Fibroblast of peridontal ligament (primary cell): ENCODE measurements at regions not wholly inside any gene's neighbourhood (a gene's known extent, or its start where the extent isn't known, plus 50 kb on each side); places are given as distances from the start of the nearest gene placed in this dataset.

Source experiments
- DNase-seq: peaks from one replicate; pipeline ENCODE4 v3.0.0-alpha.2; 2010; ENCODE audit errors: extremely low read depth

DNA sequence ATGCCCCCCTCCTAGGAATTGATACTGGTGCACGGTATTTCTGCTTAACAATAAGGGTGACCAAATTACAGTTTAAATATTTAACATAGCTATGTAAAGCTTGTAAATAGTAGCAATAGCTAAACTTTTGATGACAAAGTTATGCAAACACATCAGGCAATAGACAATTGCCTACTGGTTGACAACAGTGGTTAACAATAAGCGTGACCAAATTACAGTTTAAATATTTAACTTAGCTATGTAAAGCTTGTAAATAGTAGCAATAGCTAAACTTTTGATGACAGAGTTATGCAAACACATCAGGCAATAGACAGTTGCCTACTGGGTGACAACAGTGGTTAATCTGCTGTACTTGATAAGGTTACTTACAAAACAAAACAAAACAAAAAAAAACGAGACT is 886.5 kb upstream of the FLRT2 start:
- no peak for DNase-seq

DNA sequence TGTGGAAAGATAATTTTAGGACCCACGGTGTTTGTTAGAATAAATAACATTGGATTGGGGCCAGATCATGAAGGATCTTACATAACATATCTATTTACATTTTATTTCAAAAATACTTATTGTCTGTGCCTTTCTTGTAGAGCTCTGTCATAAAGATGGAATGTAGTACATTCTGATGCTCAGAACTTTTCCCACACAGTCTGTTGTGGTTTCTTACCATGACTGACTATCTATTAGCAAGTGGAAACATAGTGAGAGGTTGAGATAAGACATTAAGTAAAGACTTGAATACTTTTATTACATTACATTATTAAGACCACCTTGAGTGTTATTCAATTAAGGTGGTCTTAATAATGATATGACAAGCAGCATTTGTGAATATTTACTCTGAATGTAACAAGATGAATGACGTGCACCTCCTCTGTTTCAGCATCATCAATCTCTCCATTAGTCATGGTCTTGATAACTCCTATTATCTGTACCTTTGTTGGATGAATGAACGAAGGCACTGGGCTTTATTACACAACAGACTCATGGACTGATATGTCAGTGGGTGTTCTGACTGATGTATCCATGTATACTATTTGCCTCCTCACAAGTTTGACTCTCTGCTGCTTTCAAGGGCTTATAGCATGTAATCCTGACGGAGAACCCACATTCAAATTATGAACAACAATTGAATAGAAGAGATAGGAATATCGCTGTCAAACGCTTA is 883.0 kb upstream of the FLRT2 start:
- DNase-seq, result no peak

DNA sequence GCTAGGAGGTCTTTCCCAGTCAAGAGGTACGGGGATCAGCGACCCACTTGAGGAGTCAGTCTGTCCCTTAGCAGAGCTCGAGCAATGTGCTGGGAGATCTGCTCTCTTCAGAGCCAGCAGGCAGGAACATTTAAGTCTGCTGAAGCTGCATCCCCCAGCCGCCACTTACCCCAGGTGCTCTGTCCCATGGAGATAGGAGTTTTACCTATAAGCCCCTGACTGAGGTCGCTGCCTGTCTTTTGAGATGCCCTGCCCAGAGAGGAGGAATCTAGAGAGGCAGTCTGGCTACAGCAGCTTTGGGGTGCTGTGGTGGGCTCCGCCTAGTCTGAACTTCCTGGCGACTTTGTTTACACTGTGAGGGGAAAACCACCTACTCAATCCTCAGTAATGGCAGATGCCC is 874.9 kb upstream of the FLRT2 start:
- no peak for DNase-seq

DNA sequence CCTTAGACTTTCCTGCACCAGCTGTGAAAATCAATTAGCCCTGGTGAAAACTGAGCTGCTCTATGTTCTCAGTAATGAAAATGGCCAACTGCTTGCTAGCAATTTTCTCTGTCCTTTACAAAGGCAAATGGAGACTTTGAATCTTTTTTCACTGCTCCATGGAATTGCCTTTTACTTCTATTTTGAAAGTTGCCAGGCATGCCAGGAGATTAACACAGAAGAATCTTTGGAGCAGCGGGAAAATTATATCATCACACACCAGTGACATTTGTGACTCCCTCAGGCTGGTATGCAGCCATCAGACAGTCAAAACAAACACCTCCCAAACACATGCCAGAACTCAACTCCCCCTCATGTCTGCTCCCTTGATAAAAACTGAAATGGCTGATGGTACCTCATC is 872.0 kb upstream of the FLRT2 start:
- no peak for DNase-seq

DNA sequence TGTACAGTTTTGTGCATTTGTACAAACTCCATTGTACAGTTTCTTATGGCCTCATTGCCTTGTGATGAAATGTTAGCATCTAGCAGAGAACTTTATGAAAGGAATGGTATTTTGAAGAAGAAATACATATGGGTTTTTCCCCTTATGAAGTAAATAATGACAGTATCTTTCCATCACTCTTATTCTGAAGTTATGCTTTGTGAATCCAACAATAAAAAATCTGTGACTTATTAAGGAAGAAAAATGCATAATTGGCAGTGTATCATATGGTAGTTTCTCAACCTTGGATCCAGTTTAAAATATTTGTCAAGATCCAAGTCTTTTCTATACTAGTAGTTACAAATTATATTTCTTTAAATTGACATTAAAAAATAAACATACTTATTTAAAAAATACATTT is 859.1 kb upstream of the FLRT2 start:
- DNase-seq, result peak; percentile 5

DNA sequence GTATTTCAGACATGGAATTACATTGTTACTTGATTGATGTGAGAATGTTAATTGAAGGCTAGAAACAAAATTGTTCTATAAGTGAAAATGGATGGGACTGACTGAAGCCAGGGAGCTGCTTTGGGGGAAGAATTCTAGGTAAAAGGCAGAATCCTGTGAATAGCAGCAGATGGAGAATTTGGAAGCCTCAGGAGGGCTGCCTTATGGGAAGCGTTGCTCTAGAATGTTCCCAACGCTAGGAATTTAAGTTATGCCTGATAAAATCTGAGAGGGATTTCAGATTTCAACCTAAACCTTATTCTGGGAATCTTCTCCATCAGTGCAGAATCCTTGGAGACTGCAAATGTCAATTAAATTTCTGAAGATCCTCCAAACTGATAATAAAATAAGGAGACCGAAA is 858.2 kb upstream of the FLRT2 start:
- no peak for DNase-seq

DNA sequence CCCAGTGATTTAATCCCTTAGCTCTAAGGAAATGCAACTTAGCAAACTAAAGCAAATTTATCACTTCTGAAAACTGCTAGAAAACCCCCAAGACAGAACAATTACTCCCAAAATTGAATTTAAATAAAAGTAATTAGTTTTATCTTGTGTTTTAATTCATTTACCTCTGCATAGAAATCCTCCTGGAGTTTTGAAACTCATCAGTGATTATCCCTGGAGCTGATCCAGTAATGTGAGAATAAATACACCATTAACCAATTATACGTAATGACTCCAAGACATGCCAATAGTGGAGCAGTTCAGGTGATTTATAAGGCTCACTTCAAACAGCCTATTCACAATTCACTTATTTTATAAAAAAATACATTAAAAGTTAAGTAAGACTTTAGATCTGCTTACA is 855.3 kb upstream of the FLRT2 start:
- DNase-seq, result no peak

DNA sequence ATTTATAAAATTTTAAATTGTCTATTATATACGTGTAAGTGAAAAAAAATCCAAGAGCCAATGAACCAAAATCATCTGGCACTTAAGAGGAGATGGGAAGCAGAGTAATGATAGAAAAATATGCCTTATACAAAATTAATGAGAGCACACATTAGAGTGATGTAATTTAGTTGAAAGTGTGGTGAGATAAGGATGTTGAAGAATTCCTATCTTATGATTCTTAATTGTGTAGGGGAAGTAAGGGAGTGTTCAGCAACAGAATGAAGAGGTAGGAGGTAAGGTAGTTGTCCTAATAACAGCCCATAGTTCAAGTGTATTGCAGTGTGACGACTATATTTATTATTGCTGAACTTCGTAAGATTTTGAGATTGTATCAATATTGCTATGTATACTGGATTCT is 843.4 kb upstream of the FLRT2 start:
- DNase-seq, result no peak

DNA sequence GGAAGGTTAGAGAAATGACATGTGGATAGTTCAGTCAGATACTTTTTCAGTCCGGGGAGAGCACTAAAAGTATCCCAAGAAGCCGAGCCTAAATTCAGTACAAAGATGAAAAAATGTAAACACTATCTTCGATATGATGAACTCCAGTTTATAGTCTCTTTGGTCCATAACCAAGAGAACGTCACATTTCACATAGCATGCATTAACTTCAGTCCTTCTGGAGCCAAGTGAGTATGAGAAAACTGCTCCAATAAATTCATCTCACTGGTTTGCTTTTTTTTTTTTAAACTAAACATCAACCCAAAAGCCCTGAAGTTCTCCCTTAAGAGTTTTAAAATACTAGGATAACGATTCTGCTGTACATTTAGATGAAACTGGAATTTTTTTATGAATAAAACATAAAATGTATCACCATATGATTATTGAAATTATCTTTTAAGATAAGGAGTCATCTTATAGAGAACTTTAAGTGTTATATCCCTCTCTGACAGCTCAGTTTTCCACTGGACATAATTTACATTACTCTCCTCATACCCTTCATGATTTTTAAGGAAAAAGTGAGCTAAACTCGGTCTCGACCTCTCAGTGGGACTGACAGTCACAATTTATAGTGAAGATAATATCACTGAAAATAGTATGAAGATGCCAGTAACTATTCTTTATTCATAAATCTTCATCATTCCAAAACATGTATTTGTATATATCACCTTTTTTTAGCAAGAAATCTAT is 841.5 kb upstream of the FLRT2 start:
- no peak for DNase-seq

DNA sequence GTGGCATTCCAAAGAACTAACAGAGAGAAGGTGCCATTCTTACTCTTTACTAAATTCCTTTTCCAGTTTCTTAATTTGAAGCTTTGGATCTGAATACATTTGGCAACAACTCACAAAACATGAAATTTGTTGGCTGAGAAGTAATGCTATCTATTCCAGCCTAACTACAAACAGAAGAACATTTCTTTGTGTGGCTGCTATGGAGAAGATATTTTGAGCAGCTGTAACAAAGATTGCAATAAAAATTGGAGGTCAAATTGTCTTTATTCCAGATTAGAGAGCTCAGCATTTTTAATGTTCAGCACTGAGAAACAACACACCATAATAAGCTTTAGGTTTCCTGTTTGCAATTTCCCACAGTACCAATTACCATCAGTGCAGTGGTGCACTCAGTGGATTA is 835.8 kb upstream of the FLRT2 start:
- DNase-seq, result no peak

DNA sequence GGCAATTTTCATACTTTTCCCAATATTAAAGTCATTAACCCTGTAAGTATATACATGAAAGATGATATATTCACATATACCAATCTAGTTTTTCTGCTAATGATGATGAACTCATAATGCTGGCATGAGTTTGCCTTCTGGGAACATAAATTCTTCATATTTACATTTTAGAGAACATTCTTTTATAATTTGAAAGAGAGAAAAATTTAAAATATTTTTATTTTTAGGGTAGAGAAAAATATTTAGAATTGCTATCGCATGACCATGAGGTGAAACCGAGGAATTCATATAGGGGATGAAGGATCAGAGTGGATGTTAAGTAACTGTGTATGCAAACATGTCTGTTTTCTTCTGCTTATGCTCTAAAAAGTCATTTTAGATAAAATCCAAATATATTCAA is 825.3 kb upstream of the FLRT2 start:
- no peak for DNase-seq

DNA sequence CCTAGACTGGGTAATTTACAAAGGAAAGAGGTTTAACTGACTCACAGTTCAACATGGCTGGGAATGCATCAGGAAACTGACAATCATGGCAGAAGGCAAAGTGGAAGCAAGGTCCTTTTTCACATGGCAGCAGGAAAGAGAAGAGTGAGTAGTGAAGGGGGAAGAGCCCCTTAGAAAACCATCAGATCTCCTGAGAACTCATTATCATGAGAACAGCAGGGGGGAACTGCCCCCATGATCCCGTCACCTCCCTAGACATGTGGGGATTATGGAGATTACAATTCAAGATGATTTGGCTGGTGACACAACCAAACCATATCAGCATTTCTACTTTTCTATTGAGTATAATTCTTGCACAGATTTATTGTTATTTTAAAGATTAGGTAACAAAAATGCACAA is 822.1 kb upstream of the FLRT2 start:
- no peak for DNase-seq

DNA sequence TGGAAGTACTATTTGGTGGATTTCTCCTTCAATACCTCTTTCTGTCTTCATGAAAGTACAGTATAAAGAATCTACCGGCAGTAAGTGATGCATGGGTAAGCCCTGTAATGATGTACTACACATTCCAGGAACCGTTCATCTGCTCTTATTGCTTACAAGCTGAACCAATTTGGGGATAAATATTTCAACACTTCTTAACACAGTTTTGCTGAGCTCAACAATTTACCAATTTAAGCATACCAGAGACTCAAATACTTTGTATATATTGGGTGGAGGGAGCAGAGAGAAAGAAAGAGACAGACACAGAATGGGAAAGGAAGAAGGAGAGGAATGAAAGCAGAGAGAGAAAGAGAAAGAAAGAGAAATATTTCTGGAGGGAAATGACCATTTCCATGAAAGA is 821.1 kb upstream of the FLRT2 start:
- DNase-seq, result no peak

DNA sequence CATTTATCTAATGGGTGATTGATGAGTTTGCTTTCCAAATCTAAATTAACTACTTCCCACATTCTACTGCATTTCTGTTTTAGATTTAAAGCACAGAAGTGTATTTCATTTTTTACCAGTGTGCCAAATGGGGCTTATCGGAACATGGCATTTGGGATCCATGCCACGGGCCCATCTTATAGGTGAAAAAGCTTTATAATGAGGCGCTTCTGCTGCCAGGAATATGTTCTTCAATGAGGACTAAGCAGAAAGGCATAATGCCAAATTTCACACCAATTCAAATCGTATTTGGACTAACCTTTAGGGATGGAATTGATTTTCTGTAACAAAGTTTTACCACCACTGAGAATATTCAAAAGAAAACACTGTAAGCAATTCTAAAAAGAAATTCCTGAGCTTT is 803.5 kb upstream of the FLRT2 start:
- DNase-seq, result no peak

DNA sequence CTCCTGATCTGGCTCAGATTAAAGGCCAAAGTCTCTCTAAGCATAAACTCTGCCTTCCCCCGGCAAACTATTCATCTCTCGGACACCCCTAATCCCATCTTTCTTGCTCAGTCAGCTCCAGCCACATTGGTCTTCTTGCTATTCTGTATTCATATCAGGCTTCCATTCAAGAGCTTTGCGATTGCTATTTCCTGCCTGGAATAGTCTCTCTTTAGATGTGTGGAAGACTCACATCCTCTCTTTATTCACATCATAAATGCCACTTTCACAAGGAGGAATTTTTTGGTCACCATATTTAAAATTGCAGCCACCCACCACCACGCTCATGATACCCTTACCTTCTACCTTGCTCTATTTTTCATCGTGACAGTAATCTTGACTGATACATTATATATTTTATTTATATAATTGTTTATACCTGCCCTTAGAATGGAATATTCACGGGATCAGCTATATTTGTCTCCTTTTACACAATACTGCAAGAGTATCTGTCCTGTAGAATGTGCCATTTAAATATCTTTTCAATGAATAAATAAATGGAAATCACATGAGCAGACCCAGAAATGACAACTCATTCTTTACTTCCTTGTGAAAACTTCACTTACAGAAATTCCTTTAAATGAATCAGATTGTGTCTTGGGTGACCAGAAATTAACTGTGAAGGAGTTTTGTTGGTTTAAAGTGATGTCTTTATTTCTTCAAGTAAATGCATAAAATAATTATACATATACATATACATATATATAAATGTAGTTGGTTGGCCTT is 780.6 kb upstream of the FLRT2 start:
- no peak for DNase-seq

DNA sequence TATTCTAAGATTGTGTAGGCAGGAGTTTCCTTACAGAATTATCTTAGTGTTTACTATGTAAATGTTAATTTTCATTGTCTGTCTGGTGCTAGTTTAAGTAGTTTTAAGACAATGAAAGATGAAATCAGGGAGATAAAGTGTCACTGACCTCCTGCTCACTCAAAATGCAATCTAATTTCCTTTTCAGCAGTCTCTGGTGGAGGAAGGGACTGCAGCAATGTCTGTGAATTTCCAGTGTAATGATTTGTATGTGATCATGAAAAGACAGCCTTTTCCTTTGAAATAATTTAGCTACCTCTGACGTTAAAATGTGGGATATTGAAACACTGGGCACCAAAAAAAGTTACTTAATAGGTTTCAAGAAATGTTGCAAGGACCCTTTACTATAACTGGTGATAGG is 779.7 kb upstream of the FLRT2 start:
- no peak for DNase-seq

DNA sequence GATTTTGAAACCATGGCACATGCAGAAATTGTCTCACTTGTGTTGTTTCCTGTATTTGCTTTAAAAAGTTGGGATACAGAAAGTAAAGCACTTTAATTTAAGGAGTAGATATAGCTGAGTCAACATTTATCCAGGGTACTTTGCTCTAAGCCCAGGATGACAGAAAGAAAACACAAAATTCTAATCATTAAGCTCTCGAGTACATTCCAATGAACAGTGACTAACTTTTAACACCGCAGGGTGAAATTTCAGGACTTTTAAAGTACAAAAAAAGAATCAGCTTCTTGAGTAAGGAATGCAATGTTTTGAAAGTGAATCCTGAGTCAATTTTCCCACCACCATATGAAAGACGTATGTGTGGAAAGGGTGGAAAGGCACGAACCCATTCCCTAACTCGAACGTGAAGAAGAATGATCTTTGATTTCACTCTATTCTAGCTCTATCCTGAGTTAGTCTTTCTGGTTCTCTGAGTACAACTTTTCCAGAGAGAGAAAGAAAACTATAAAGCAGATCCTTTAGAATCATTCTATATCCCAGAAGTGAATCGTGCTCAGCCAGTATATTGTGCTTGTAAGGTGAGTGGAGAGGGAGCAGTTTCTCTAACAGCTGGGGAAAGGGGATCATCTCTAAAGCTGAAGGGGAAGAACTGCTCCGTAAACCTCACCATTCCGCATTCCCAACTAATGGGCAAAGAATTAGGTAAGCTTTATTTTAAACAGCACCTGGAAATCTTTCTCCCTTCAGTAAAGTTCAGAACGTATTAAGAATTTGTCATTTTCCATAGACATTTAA is 779.0 kb upstream of the FLRT2 start:
- peak; percentile 16 for DNase-seq

DNA sequence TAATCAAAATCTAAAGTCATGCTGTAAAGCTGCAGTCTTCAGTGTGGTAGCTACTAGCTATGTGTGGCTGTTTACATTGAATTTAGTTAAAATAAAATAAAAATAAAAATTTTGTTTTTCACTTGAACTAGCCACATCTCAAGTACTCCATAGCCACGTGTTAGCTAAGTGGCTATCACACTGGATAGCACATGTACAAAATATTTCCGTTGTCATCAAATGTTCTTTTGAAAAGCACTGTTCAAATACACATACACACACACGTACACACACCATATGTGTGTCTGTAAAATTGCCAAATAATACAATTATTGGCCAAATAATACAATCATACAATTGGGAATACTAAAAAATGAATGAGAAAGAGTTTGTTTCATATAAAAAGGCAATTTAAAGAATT is 778.2 kb upstream of the FLRT2 start:
- DNase-seq, result no peak

DNA sequence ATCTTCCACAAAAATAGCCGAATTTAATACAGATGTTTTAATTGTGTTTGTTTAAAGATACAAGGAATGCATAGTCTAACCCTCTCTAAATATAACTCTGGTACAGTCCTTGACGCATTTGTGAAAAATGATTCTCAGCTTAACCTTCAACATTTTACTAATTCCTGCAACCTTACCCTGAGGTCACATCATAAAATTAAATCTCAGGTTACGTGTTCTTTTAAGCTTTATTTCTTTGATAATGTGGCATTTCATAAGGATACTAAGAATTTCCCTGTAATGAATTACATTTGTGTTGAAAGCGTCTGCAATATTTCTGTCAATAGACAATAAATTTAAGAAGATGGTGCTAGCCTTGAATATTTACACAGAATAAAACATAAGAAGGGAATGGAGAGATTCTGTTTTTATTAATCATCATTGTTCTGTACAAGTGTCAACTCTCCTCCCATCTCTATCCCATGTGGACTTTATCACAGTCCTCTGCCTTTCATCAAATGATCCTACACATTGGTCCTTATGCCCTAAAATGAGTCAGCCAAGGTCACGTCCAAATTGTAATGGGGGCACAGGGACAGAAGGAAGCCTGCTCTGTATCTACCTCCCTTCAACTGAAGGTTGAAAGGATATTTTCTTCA is 769.3 kb upstream of the FLRT2 start:
- DNase-seq, result no peak

DNA sequence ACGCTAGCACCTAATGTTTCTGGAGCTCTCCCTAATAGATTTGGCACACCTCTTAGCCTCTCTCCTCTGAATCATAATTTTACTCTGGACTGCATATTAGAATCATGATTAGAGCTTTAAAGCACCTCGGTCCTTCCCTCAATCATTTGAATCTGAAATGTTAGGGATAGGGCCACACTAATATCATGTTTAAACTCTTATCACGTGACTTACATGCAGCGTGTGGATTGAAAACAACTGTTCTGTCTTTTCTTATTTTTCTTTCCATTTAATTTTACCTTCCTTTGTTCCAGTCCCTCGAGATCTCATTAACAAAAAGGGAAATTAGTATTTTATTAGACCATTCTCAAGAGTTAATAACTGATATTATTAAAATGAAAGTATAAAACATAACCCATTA is 762.5 kb upstream of the FLRT2 start:
- no peak for DNase-seq

DNA sequence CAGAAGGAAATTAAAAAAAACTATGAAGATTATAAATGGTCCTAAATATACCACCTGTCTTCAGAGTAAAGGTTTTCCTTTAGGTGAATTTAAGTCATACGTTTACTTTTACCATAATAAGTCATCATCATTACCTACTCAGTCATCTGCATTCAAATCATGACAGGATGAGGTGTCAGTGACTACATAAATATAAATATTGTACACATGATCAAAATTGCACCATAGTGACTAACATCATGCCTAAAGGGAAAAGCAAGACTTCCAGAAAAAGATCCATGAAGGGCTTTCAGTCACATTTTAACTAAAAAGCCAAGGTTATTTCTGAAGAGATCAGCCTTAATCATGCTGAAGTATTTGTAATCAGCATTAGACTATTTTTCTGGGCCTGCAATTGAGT is 759.9 kb upstream of the FLRT2 start:
- DNase-seq, result no peak

DNA sequence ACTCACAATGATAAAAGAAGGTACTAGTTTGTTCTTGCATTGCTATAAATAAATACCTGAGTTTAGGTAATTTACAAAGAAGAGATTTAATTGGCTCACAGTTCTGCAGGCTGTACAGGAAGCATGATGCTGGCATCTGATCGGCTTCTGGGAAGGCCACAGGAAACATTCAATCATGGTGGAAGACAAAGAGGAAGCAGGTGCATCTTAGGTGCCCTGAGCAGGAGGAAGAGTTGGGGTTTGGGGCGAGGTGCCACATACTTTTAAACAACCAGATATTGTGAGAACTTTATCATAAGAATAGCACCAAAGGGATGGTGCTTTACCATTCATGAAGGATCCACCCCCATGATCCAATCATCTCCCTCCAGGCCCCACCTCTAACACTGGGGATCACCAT is 752.6 kb upstream of the FLRT2 start:
- no peak for DNase-seq
